Uterus (tissue), 3 donors: ENCODE measurements at regions not wholly inside any gene's neighbourhood (a gene's known extent, or its start where the extent isn't known, plus 50 kb on each side); places are given as distances from the start of the nearest gene placed in this dataset.

Source experiments
- DNase-seq, 2 donors: peaks; one replicate each; pipeline ENCODE4 v3.0.0-alpha.2; 2019 to 2020
- H3K27ac ChIP-seq, 2 donors: fragments of 200-600 bp; sonication (generic); 1 replicate in 1 of 2; 2 replicates in 1 of 2; pipeline ENCODE4 v1.5.1; 2016 to 2018
- H3K27me3 ChIP-seq, 2 donors: fragments of 200-600 bp; sonication (generic); one replicate each; pipeline ENCODE4 v1.5.1; 2018 to 2019; ENCODE audit warnings: control low read depth in 1 of 2
- H3K36me3 ChIP-seq, 2 donors: fragments of 200-600 bp; sonication (generic); one replicate each; pipeline ENCODE4 v1.5.1; 2019; ENCODE audit warnings: control low read depth in 1 of 2
- H3K4me1 ChIP-seq, 2 donors: fragments of 200-600 bp; sonication (generic); one replicate each; pipeline ENCODE4 v1.5.1; 2018 to 2019; ENCODE audit warnings: control low read depth in 1 of 2
- H3K4me3 ChIP-seq, 2 donors: fragments of 200-600 bp; sonication (generic); 1 replicate in 1 of 2; 2 replicates in 1 of 2; pipeline ENCODE4 v1.5.1; 2018 to 2019; ENCODE audit warnings: mild to moderate bottlenecking in 1 of 2
- H3K9me3 ChIP-seq, 2 donors: fragments of 200-600 bp; sonication (generic); one replicate each; pipeline ENCODE4 v1.5.1; 2019; ENCODE audit warnings: control low read depth in 1 of 2
- CTCF ChIP-seq, 4 experiments: fragments of 200-600 bp in 2 of 4; fragments of 450-650 bp in 2 of 4; sonication (generic) in 2 of 4; IDR thresholded peaks; one replicate each; pipeline ENCODE4 v1.5.1; 2016 to 2019; ENCODE audit warnings: antibody characterized with exemption in 4 of 4, mild to moderate bottlenecking in 2 of 4, moderate library complexity in 1 of 4
- POLR2A ChIP-seq, 2 donors: fragments of 450-650 bp; IDR thresholded peaks; one replicate each; pipeline ENCODE4 v1.6.1; 2016; ENCODE audit warnings: antibody characterized with exemption in 2 of 2, mild to moderate bottlenecking in 1 of 2, moderate library complexity in 1 of 2
- intact Hi-C: fragments of 100-400 bp; cut with DNase I; formaldehyde crosslinking; loops from one replicate; pipeline ENCODE4 v1.15.1; 2023; ENCODE audit warnings: low total_unique reads
- donor health status: DM: yes; HTN: yes; CAD: no.

- Histone ChIP-seq H3K36me3 (no peaks in the 10 kb centered on the region), H3K27ac (no peak overlapping the region), H3K4me1 (no peaks in the 10 kb centered on the region), H3K9me3 (no peaks in the 10 kb centered on the region), H3K4me3 (no peak overlapping the region), H3K27me3 (no peaks in the 10 kb centered on the region)
- no peak for TF ChIP-seq CTCF (IDR thresholded peaks at IDR 0.05)
- no peak for TF ChIP-seq POLR2A (IDR thresholded peaks at IDR 0.05)
- intact Hi-C loops: no loop called here
- DNase-seq: no peak
Measured at GRCh38 chr6:137692308-137692707, 174.8 kb upstream of the TNFAIP3 start.

GRCh38 chr6:137692806-137693205 is 174.3 kb upstream of the TNFAIP3 start:
- intact Hi-C loops: no loop called here
- no peak overlapping the region for H3K4me3 ChIP-seq
- H3K9me3 ChIP-seq: no peaks in the 10 kb centered on the region
- no peaks in the 10 kb centered on the region for H3K27me3 ChIP-seq
- no peak for TF ChIP-seq POLR2A (IDR thresholded peaks at IDR 0.05)
- no peaks in the 10 kb centered on the region for H3K4me1 ChIP-seq
- no peaks in the 10 kb centered on the region for H3K36me3 ChIP-seq
- no peak for DNase-seq
- no peak overlapping the region for H3K27ac ChIP-seq

- intact Hi-C loops: no loop called here
- no peak for TF ChIP-seq POLR2A (IDR thresholded peaks at IDR 0.05)
- TF ChIP-seq CTCF (IDR thresholded peaks at IDR 0.05): no peak
- no peaks in the 10 kb centered on the region for H3K4me1 ChIP-seq
- H3K36me3 ChIP-seq: no peaks in the 10 kb centered on the region
- no peak for DNase-seq
- no peaks in the 10 kb centered on the region for H3K9me3 ChIP-seq
- H3K27ac ChIP-seq: no peak overlapping the region
- H3K27me3 ChIP-seq: no peaks in the 10 kb centered on the region
- H3K4me3 ChIP-seq: no peak overlapping the region
Measured at GRCh38 chr6:137693711-137694110, 173.3 kb upstream of the TNFAIP3 start.

- Histone ChIP-seq H3K4me1 (no peaks in the 10 kb centered on the region), H3K4me3 (no peak overlapping the region), H3K27me3 (no peaks in the 10 kb centered on the region), H3K9me3 (no peaks in the 10 kb centered on the region), H3K36me3 (no peaks in the 10 kb centered on the region), H3K27ac (no peak overlapping the region)
- TF ChIP-seq POLR2A (IDR thresholded peaks at IDR 0.05): no peak
- TF ChIP-seq CTCF (IDR thresholded peaks at IDR 0.05): no peak
- intact Hi-C loops: no loop called here
- no peak for DNase-seq
Measured at GRCh38 chr6:137696765-137697164, 170.3 kb upstream of the TNFAIP3 start.

GRCh38 chr6:137697267-137697938 is 169.7 kb upstream of the TNFAIP3 start:
- Histone ChIP-seq H3K4me3 (no peak overlapping the region), H3K9me3 (no peaks in the 10 kb centered on the region), H3K36me3 (no peaks in the 10 kb centered on the region), H3K4me1 (no peaks in the 10 kb centered on the region), H3K27ac (peak overlapping the region; percentile 7 to 47), H3K27me3 (no peaks in the 10 kb centered on the region)
- intact Hi-C loops: no loop called here
- no peak for TF ChIP-seq CTCF (IDR thresholded peaks at IDR 0.05)
- no peak for TF ChIP-seq POLR2A (IDR thresholded peaks at IDR 0.05)
- no peak for DNase-seq

- H3K9me3 ChIP-seq: no peaks in the 10 kb centered on the region
- H3K27ac ChIP-seq: no peak overlapping the region
- TF ChIP-seq CTCF (IDR thresholded peaks at IDR 0.05) (no peak), POLR2A (IDR thresholded peaks at IDR 0.05) (no peak)
- no peaks in the 10 kb centered on the region for H3K4me1 ChIP-seq
- intact Hi-C loops: no loop called here
- no peak overlapping the region for H3K4me3 ChIP-seq
- DNase-seq: no peak
- H3K36me3 ChIP-seq: no peaks in the 10 kb centered on the region
- no peaks in the 10 kb centered on the region for H3K27me3 ChIP-seq
Measured at GRCh38 chr6:137698636-137699030, 168.4 kb upstream of the TNFAIP3 start.
